ENCODE measurements at regions not wholly inside any gene's neighbourhood (a gene's known extent, or its start where the extent isn't known, plus 50 kb on each side); places are given as distances from the start of the nearest gene placed in this dataset.

DNA sequence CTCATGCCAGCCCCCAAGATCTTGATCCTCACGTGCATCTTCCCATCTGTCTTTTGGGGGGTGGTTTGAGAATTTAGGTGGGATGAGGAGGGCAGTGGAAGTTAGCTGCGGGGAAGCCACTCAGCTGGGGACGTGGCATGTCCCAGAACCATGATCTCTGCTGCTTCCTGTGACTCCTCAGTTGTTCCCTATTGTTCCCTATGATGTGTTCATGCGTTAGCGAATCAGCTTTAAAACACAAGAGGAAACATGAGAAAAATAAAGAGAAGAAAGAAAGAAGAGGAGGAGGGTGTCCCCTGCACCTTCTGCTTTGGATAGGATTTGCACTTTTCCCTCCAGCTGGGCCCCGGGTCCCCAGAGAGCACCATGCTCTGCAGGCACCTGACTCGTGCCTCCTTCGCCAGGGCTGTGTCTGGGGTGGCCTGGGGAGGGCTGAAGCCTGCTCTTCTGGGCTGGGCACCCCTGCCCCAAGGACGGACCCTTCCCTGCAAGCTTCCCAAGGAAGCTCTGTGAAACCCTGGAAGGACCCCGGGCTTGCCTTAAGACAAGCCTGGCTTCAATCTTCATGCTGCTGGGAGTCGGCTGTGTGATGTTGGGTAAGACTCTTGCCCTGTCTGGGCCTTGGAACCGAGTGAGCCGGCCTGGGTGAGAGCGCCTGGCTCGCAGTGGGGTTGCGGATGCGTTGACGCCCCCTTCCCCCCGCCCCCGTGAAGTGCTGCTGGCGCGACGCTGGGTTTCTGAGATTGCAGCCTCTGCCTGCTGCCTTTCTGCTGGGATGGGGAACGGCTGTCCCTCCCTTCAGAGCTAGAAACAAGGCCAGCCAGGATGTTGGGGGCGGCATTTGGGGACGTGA is 62.8 kb upstream of the CIBAR2 start:
- DNase-seq: no peak

DNA sequence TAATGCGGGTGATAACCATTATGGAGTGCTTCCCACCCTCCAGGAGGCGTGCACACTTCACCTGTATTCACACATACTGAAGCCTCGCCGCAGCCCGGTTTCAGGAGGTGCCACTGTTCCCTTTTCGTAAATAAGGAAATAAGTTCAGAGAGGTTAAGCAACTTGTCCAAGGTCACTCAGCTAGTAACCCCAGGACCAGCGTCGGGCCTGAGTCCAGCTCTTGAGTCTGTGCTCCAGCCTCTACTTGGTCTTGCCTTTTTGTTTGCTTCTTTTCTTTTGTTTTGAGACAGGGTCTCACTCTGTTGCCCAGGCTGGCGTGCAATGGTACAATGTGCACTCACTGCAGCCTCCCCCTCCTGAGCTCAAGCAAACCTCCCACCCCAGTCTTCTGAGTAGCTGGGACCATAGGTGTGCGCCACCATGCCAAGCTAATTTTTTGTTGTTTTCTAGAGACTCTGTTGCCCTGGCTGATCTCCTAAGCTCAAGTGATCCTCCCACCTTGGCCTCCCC is 63.5 kb upstream of the CIBAR2 start:
- DNase-seq: no peak

DNA sequence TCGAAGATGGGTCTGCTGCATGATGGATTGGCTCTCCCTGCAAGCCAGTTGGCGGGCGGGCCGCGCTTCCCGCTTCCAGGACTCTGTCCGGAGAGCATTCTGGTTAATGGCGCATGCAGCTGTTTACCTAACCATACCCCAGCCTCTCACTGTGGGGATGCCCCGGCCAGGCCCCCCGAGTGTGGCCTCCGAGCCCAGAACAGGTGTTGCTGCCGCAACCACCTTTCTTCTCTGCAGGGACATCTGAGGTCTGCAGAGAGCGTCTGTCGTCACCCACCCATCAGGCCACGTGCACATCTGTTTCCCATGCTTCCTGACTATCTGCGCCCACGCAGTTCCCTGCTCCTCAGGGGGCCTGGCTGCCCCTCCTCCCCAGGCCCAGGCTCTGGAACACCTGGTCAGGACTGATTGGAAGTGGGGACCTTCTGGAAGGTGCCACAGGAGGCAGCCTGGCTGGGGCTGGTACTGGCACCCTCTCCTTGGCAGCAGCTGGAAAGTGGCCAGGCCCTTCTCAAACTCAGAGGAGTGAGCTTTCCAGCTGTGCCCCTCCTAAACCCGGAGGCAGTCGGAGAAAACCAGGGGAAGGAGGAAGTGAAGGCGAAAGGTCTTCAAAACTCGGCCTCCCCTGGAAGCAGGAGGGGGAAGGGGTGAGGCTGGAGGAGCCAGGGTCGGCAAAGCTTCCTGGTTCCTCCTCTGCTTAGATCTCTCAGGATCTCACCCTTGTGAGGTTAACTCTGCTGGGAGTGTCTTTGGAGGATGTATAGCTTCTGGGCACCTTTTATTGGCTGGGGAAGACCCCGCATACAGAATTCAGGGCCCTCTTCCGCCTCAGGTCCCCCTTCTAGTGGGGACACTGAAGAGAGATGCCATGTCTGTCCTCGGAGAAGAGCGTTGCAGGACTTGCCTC is 64.5 kb upstream of the CIBAR2 start:
- DNase-seq: no peak

DNA sequence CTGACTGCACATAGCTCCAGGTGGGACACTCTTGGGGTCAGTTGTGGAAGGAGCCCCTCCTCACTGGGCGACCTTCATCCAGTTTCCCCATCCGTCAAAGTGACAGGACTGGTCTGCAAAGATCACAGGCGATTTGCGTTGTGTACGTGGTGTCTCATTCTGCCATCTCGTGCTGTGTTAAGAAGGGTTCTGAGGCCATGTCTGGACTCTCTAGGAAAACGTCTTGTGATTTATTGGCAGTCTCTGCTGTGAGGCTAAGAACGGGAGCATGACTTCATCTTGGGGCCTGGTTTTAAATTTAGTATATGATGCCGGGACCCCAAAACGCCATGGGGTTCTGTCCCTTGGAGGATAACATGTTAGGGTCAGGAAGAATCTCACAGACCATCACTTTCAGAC is 65.2 kb upstream of the CIBAR2 start:
- no peak for DNase-seq

DNA sequence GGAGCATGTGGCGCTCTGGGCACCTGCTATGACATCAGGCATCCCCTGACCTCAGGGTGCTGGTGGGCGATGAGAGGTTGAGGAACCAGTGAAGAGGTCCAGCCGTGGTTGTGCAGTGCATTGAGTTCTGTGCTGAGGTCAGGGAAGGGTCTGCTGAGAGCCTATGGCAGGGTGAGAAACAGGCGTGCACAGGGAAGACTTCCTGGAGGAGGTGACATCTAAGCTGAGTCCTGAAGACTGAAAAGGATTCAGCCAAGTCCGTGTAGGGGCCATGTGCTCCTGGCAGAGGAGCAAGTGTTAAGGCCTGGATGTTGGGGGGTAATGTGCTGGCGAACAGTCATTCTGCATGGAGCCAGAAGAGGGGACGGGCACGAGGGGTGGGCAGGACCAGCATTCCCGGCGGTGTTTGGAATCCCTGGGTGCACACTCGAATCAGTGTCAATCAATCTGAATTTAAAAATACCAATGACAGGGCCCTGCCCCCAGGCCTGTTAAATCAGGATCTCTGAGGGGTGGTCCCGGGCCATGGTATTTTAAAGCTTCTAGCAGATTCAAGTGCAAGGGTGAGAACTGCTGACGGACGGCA is 65.8 kb upstream of the CIBAR2 start:
- DNase-seq: no peak

DNA sequence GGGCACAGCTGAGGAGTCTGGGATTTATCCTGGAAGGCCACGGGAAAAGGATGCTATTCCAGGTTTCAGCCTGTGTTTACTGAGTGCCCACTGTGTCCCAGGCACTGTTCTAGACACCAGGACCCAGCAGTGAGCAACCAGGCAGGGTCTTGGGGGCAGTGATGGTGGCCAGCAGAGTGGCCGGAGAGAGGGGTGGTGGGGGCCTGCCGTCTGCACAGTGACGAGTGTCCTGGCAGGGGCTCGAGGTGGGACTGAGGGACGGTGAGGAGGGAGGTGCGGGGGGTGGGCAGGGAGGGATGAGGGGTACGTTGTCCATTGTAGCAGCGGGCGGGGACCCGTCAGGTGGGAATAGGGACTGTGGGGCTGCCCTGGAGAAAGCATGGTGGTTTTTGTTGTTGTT is 66.3 kb upstream of the CIBAR2 start:
- no peak for DNase-seq

DNA sequence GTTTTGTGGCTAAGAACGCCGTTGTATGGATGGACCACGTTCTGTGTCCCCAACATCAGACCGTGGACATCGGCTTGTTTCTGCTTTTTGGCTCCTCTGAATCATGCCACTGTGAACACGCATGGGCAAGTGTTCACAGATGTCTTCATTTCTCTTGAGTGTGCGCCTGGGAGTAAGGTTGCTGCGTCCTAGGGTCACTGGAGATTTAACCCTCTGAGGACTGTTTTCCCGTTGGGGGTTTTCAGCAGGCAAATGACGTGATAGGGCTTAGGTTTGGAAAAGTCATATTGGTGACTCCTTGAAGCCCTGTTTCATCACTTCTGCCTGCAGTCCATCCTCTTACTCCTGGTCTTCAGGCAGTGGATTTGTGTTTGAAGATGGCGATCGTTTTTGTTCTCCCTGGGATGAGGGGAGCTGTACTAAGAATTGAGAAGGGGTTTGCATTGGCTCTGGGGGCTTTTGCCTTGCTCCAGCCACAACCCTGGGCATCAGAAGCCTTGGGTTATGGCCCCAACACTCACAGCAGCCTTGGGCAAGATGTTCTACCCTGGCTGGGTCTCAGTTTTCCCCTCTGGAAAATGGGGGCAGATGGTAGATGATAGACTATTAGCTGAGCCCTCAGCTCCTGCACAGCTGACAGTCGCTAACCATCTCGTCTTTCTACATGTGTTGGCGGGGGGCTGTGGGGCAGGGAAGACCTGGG is 67.2 kb upstream of the CIBAR2 start:
- DNase-seq: no peak

DNA sequence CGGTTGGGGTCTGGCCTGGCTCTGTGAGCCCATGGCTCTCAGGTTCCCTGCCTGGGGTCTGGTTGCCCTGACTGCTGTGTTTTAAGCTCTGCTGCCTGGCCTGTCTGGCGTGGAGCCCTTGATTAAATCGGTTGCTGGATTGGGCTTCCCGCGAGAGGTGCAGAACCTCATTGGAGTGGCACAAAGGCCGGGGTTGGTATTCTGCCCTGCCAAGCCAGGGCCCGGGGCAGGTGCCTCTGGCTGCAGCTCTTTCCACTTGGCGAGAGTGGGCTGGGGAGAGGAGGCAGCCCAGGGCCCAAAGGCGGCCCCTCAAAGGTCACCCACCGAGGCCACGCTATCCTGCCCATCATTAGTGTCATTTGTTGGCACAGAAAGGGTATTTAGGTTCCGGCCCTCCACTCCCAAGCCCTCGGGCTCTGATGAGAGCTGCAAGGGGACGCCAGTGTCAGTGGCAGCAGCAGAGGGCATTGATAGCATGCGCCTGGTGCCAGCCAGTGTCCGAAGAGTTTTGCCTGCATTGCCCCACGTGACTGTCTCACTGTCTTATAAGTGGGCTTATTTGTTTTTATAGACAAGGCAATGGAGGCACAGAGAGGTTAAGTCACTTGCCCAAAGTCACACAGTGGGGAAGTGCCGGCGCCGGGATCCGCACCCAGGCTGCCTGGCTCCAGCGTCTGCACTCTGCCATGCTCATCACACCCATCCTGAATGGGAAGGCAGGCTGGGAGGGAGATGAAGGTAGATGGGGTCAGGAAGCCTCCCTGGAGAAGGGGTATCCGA is 68.0 kb upstream of the CIBAR2 start:
- no peak for DNase-seq

DNA sequence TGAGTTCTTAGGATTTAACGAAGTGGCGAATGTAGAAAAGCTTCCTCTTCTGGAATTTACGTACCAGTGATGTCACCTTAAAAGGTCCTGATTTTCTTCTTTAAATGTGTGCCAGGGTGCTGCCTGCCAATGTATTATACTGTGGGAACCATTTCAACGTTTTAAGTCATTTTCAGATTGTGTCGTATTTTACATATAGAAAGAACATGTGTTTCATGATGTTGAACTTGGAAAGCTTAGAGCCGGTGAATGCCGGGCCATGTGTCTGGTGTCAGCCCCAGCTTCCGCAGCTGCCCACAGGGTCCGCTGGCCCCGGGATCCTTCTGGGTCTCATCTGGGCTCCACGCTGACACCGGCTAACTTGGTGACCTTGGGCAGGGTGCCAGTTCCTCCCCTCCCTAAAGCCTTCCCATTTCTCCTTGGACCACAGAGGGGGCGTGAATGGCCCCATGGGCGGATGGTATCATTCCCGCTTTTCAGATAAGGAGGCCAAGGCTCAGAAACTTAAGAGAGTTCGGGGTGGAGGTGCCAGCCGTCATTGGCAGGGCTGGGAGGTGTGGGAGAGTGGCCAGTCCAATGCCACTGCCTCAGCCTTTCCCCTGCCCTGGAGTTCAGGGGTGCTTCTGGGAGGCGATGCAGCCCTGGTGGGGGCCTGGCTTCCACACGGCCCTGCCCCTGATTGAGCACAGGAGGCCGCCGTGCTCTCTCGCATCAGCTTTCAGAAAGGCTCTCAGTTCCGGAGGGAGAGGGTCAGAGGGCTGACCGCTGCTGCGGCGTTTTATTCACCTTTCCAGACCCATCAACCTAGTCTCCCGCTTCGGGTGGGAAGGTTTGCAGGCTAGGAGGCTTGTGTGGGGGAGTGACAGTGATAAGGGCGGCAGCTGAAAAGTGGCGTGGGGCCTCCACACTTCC is 68.8 kb upstream of the CIBAR2 start:
- DNase-seq: no peak

DNA sequence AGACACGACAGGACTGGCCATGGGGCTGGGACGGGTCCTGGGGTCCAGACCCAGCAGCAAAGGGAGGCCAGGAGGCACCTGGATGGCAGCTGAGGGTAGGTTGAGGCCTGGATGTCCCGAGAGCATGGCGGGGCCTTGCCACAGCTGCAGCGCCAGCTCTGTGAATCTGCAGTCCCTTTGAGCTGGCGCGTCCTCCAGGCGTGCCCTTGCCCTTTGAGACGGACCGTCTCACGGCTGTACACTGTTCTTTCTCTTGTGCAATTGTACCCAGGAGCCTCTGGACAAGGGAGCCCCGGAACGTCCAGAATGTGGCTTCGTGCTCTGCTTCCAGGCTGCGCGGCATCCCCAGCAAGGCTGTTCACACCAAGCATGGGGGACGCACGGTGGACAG is 69.5 kb upstream of the CIBAR2 start:
- DNase-seq: no peak

DNA sequence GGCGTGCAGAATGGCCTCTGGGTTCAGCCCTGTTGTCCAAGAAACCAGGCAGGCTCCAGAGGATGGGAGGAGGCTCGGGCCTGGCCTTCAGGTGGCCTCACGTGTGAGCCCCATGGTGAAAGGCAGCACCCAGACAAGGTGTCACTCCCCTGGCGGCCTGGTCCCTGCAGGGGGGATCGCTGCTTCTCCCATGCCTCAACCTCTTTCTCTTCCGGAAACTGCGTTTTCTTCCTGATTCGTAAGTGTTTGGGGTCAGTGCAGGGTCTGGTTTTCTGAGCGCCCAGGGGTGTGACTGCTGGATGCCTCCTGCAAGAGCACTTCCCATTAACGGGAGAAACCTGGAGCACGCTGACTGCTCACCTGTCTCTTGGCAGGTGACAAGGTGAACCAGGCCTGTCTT is 70.0 kb upstream of the CIBAR2 start:
- DNase-seq: no peak

DNA sequence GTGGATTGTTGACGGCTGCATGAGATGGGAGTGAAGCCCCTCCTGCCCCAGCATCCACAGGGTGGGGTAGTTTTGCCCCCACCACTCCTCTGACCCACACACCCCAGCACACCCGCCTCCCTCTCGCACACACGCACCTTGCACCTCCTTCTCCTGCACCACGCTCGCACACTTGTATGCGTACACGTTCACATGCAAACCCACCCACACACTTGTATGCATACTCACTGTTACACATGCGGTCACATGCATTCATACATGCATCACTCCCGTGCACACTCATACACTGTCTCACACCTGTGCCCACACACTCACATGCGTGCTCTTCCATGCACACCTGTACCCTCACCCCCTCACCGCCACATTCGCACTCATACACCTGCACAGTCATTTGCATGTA is 70.5 kb upstream of the CIBAR2 start:
- no peak for DNase-seq

DNA sequence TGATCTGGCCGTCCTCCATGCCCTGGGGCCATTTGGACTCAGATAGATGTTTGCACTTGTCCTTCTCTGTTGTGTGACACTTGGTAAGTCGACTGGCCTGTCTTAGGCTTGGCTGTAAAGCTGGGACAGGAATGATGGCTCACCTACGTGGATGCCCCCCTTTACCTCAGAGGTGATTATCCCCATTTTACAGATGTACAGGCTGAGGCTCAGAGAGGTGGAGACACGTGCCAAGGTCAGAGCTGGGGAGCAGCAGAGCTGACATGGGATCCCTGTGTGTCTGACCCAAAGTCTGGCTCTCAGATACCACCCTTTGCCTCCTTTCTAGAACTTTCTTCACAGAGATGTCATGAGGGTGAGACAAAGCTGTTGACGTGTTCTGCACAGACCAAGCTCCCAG is 71.3 kb upstream of the CIBAR2 start:
- no peak for DNase-seq

DNA sequence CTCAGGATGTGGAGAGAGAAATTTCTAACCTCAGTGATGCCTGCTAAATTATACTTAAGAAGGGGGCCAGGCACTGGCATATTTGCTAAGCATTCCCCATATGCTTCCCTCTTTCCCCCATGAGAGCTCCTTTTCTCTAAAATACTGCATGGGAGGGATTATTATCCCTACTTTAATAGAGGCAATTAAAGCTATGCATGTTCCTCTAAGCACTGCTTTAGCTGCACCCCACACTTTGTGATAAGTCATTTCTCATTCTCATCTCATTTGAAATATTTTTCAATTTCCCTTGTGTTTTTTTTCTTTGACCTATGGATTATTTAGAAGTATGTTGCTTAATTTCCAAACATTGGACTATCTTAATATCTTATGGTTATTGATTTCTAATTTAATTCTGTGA is 72.1 kb upstream of the CIBAR2 start:
- no peak for DNase-seq

DNA sequence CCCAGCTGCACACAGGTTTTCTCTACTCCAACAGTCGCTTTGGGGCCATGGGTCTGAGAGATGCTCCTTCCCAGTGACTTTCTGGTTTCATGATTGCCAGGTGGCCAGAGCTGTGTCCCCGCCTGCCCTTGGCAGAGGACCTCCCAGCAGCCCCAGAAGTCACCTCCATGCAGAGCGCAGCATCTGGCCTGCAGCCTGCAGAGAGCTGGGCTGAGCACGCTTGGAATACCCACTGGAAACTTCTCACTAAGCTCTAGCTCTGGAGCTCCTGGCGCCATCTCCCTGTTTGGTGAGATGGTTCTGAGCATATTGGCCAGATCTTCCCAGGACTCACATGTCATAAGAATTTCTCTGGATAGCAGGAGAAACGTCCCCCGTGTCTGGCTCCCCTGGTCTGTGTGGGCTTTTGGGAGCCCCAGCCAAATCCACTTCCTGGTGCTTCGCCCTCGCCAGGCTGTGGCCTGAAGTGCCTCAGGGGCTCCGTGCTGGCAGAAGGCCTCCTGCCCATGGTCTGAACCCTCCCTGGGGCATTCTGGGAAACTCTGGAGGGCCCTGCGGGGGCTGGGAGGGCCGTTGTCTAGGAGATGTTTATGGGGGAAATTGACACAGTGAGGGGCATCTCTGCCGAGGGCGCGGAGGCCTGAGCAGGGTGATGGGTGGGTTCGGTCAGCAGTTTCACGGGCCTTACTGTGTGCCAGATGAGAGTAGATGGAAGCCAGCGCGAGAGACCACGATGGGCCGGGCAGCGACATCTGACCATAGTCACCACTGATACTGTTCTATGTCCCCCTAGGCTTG is 73.2 kb upstream of the CIBAR2 start:
- DNase-seq: no peak

DNA sequence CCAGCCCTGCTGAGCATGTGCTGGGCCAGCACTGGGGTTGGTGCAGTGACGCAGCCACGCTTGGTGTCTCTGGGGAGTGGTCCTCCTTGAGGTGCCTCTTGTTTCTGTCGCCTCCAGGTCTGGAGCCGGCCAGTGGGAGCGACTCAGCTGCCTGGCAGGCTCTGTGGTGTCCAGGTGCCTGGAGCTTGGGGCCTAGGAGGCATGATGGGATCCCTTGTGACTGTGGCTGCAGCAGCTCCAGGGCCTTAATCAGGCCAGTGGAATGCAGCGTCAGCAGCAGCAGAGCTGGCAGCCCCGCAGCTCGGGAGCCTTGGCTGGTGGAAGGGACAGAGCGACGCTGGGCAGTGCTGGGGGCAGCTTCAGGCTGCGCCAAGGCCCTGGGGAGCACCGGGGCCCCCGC is 74.7 kb upstream of the CIBAR2 start:
- no peak for DNase-seq

DNA sequence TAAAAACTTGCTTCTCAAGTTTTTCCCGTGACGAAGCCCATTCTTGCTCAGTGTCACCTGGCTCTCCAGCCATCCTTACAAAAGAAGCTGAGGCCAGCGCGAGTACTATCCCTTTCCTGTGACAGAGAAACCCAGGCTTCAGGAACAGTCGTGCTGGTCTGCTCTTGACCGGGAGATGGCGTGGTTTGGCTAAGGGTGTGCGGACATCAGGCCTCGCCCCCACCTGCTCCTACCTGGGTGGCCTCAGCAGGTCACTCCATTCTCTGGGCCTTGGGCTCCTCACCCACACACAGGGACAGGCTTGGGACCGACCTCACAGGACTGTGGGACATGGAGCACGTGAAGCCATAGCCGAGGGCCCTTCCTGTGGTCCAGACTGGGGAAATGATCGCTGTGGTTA is 75.2 kb upstream of the CIBAR2 start:
- no peak for DNase-seq

DNA sequence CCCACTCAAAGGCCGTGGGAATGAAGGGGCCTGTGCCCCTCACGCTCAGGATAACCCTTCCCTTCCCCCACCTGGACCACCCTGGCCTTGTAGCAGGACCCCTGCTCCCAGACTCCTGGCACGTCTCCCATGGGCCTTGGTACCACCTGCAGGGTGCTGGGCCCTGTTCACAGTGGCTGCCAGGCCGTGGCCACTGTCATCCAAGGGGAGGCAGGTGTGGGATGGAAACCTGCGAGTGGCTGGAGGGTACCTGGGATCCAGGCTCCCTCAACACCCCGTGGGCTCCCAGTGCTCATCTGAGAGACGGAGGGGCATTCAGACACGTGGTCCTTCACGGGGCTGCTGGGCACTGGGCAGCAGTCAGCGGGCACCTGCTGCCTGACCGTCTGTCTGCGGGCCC is 75.6 kb upstream of the CIBAR2 start:
- no peak for DNase-seq

DNA sequence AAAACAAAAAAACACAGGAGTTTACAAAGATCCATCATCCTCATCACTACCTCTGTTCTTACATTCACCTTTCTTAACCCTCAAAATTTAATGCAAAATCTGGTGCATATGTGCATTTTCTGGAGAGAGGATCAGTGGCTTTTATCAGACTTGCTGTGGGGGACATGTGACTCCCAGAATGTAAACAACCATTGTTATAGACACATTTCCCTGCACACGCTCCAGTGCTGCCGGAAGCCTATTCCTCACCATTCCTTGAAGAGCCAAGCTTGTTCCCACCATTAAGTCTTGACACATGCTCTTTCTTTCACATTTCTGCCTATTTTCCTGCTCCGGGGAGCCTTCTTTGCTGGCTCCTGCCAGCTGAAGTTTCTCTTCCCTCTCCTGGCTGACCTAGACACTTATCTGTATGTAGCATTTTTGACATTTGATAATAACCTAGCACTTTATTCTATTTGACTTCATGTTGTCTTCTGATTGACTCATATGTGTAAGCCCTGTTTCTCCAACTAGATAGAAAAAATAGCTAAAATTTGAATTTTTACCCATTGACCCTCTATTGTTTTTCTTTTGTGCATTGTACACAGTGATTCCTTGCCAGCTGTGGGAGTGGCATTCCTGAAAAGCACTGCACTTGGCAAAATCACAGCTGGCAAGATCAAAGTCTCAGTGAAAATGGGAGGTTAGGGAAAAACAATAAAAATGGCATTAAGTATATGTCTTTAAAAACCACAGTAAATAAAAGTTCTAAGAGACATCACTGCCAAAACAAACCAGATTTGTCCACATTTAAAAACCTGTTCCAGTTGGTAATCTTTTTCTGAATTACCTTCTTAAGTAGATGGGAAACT is 76.8 kb upstream of the CIBAR2 start:
- DNase-seq: no peak

Data from activated CD4-positive, alpha-beta T cell treated with anti-CD3 and anti-CD28 coated beads, Interleukin-2, amount 50 U/mL, for 4 hours (primary cell).